SW 1271 (cell line): ENCODE measurements at regions not wholly inside any gene's neighbourhood (a gene's known extent, or its start where the extent isn't known, plus 50 kb on each side); places are given as distances from the start of the nearest gene placed in this dataset.
"Not testable (repeated sequence)": the region's sequence is repeated elsewhere in the genome, so short reads cannot be mapped to it uniquely, and the experiment has no call there.

Experiments used
- DNase-seq, 2 experiments: peaks; one replicate each; lab custom pipeline; 2025; lab: John Stamatoyannopoulos, UW

- no peak for DNase-seq
These were observed 52.0 kb upstream of the LRIG1 start for GRCh38 chr3:66552846-66553245.

GRCh38 chr3:66553441-66554113 lies 52.8 kb upstream of the LRIG1 start:
- no peak for DNase-seq

DNA sequence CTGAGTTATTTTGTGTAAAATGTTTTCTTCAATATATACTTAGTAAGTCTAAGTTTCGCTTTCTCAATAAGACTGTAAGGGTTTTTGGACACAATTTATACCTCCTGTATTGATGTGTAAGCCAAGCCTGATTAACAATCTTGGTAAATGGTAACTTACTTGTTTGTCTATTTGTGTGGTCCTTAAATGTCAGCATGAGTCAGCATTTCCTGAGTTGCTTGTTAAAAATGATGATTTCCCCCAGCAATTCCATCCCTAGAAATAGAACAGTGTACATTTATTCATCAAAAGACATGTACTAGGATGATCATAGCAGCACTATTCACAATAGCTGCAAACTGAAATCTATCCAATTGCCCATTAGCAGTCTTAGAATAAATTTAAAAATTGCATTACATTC lies 53.4 kb upstream of the LRIG1 start:
- DNase-seq, result no peak

DNA sequence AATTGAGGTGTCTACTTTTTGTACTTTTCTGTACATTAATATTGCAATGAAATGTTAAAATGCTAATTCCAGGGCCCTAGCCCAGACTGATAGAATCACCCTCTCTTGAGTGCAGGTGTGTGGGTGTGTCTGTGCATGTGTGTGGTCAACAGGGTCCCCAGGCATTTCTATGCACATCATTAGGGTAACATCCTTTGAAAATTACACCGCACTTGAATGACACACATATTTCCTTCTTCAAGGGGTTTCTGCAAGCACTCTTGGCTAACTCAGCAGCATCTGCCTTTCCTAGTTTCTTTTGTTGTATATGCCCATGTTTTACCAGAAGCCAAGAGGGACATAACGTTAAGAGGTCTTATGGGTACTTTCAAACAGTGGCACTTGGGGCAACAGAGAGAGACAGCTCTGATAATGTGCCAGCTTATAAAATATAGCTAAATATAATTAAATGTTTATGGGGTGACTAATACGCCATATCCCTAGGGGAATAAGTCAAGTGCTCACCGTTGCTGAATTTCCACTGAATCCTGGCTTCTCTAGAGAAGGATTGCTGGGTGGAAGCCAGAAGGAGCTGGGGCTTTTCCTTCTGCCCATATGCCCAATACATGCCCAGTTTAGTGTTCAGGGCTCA lies 54.5 kb upstream of the LRIG1 start:
- no peak for DNase-seq

DNA sequence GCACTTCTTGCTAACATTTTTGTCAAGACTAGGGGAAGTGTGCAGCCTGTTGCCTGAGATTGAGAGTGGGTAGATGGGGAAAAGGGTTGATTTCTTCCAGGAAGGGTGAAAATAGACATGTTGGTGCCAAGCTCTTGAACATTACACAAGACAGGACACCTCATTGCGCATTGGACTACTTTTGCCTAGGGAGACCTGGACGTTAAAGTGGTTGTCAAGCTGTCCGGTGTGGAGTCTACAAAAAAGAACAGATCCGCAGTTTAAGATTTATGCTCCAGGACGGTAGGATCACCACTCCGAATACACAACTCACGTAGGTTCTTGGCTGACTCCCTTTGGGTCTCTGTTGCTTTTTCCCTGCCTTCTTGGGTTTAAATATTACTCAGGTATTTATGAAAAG lies 56.3 kb upstream of the LRIG1 start:
- no peak for DNase-seq

GRCh38 chr3:66559924-66560323 lies 59.1 kb upstream of the LRIG1 start:
- DNase-seq, result not testable (repeated sequence)

DNA sequence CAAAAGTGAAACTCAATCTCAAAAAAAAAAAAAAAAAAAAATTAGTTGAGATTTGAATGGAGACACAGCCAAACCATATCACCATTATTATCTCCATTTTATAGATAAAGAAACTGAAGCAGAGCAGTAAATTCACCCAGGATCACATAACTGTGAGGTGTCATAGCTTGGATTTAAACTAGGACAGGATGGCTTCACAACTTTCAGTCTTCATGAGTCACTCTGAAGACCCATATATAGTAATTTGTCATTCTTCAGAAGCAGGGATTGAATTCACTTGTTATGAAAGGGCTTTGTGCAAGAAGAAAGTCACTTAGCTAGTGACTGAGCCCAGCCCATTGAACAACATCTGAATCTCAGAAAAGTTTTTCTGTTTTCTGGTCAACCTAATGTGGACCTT lies 60.5 kb upstream of the LRIG1 start:
- DNase-seq, result no peak

- no peak for DNase-seq
These were observed 64.5 kb upstream of the LRIG1 start for GRCh38 chr3:66565301-66565700.

- no peak for DNase-seq
These were observed 66.3 kb upstream of the LRIG1 start for GRCh38 chr3:66567077-66567476.

DNA sequence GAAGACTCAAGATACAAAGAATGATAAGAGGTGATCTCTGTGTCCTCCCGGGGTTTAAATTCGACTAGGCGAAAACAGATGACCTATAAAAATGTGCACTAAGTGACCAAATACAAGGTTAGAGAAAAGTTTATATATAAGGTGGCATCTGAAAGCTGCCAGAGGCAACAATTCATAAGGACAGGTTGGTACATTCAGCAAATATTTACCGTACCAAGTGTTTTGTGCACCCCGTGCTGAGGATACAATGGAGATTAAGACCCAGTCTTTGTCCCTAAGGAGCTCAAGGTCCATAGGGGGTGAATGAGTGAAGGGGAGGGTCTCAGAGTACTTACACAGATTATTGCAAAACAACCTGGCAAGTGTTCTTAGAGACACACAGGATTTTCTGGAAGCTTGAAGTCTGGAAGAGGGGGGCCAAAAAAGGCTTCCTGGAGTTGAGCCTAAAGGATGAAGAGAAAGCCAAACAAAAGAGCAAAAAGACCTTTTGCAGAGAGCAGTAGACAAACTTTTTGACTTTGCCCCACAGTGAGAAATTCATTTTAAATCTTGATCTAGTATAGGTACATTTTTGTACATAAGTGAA lies 71.4 kb upstream of the LRIG1 start:
- DNase-seq, result no peak

DNA sequence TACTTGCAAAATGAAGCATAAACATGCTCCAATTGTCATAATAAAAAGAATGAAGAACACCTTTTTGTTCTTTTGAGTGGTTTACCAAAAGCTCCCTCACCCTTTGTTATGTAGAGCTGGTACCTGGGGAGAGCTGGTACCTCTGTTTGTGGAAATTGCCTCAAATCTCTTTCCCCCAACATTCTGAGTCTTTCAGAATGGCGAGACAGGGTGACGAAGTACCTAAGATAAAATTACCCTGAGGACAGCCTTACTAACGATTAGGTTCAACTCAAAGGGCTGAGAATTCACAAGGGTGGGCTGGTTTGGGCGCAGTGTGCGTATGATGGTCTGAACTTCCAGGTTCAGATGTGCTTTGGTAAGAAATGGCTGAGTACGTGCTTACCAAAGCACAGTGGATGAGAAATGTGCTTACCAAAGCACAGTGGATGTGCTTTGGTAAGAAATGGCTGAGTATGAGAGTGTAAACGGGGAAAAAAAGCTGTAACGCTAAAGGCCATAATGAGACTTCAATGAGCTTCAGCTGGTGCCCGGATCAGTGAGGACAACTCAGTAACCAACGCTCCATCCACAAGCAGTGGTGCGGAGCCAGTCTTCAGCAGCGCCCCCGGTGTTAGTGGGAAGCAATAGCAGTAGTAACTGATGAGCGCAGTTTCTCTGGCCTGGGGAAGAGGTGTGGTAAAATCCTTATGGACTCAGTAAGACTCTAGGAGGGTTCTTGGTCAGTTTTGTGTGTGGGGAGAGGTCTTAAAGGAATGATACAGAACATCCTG lies 72.3 kb upstream of the LRIG1 start:
- no peak for DNase-seq

- DNase-seq, result no peak
These were observed 73.3 kb upstream of the LRIG1 start for GRCh38 chr3:66574091-66574490.

DNA sequence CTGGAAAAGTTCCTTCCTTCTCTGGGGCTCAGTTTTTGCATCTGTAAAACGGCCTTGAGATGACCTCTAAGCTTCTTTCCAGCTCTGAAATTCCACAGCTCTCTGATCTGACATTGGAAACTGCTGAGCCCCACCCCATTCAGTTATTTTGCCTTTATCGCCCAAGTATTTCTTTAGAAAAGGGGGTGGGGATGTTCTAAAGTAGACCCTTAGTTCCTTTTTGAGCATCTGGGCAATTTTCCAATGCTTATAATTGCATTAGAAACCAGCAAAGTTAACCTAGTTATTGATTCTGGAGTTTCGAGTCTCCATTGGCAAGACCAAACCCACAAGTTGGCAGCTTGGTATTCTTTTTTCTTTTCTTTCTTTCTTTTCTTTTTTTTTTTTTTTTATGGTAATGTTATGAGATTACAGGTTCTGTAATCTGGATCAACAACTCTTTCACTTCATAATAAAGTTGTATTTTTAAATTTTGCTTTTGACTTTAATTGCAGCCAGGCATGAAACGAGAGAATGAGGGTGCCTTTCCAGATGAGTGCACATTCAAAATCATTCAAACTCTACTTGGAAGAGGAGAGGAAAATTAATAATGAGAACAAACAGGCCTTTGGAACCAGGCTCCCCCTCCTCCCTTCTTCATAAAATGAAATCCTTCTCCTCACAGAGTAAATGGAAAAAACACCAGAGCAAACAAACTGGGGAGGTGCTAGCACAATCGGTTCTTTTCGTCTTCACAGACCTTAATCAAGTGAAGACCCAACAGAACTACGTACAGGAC lies 76.8 kb upstream of the LRIG1 start:
- no peak for DNase-seq

DNA sequence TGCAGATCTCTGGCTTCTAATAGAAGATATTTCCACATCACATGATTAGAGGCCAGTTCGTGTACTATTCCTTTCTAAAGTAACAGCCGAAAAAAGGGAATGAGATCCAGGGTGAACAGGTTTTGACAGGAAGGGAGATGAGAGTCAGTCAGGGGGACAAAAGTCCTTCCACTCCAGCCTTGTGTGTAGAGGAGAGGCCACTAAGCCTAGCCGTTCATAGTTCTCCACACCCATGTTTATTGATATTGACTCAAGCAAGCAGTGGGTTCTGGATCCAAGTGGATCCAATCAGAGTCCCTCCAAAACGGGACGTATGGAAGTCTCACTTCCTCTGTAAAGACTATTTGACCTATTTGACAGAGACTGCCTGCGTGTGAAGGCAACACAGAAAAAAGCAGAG lies 80.4 kb upstream of the LRIG1 start:
- no peak for DNase-seq

DNA sequence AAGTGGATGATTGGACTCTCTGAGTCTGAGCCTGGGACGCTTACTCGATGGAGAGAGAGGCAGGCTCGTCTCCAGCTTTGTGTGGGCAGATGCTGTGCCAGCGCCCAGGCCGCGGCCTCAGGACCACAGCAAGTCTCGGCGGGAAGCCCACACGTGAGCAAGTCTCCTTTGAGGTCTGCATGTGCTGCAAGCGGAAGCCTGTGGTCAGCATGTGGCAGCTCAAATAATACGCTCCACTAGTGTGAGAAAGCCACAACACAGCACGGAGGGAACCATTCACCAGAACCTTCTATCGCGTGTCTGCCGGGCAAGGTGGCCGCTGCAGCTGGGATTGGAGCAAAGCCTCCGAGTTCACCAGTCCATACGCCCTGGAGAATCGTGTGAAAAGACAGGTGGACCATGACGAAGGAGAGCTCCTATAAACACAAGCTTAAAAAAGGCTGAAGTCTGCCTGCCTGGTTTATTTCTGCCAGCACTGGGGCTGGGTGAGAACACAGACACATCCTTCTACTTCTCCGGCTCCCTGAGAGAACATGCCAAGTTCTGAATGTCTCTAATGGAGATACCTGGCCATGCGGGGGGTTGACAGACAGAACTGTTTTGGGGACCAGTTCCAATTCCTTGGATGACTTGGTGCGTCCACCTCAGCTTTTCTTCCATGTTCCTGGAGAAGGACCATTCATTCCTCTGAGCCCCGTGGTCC lies 82.0 kb upstream of the LRIG1 start:
- DNase-seq, result no peak

GRCh38 chr3:66583424-66584040 lies 82.7 kb upstream of the LRIG1 start:
- no peak for DNase-seq

- no peak for DNase-seq
These were observed 84.8 kb upstream of the LRIG1 start for GRCh38 chr3:66585520-66586095.

DNA sequence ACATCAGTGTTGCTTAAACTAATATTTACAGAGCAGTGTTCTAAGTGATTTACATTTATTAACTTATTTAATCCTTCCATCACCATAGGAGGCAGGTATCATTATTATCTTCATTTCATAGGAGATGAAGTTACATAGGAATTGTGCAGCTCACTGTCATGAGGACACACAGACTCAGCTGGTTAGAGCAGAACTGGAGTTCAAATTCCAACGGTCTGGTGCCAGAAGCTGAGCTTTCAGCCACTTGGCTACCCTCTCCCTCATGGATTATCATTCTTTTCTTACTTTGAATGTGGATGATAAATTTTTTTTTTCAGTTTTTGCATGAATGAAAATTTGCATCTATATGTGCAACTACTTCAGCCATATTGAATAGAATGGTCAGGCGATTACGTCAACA lies 86.0 kb upstream of the LRIG1 start:
- DNase-seq, result no peak

DNA sequence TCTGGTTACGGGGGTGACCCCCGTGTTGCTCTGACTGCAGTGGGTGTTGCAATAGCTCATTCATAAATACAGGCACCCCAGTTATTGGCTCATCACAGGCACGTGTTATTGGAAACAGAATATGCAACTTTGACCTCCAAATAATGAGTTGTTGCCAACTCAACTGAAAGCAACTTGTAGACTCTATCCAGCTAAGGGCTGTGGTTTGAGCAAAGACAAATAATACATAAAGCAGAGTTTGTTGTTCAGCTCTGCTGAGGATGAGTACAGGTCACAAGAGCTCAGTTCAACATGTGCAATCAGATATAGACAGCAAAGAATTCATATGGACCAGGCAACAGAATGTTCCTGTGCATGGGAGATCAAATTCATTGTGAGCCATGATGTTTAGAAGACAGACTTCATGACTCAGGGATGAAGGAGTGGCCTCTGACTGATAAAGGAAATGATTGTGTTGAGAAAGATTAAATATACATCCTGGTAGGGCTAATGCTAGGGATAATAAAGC lies 87.6 kb upstream of the LRIG1 start:
- no peak for DNase-seq

GRCh38 chr3:66592016-66592761 lies 91.4 kb upstream of the LRIG1 start:
- DNase-seq, result no peak
